Jurkat, Clone E6-1 (cell line): ENCODE measurements at regions not wholly inside any gene's neighbourhood (a gene's known extent, or its start where the extent isn't known, plus 50 kb on each side); places are given as distances from the start of the nearest gene placed in this dataset.
A peak's percentile ranks its signal among the peaks of the same experiment; 100 is the strongest.

ENCODE experiments used
- DNase-seq: peaks from one replicate; pipeline ENCODE4 v3.0.0-alpha.2; 2011; ENCODE audit warnings: low read depth, low spot score
- H3K4me3 ChIP-seq: 2 replicates; pipeline ENCODE4 v1.5.1; 2011; ENCODE audit warnings: mild to moderate bottlenecking, low read length, control low read depth, moderate library complexity

DNA sequence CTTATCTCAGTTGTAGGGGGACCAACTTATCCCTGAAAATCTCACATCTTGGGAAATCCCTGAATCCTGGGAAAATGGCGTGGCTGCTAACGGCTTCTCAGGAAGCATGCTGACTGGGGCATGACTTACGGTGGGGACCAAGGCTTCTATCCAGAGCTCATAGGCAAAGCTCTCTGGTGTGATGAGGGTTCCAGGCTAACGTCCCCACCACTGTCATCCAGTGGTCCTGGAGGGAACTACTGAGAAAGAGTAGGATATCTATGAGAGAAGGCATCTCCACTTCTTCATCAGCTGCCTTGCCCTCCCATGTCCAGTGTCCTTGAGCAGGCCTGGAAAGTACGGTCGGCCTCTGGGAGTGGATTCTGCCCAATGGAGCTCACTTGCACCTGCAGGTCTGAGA lies 210.4 kb upstream of the B3GAT1 start:
- no peak overlapping the region for H3K4me3 ChIP-seq
- DNase-seq = no peak

DNA sequence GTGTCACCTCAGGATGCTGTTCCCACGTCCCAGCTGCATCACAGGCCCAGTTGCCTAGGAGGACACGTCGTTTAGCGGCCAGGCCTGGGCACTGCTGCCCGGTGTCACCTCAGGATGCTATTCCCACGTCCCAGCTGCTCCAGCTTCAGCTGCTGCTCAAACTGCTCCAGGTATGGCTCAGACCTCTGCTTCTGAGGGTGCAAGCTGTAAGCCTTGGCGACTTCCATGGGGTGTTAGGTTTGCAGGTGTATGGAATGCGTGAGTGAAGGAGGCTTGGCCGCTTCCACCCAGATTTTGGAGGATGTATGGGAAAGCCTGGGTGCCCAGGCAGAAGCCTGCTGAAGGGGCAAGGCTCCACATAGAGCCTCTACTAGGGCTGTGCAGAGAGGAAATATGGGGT lies 205.3 kb upstream of the B3GAT1 start:
- no peak overlapping the region for H3K4me3 ChIP-seq

DNA sequence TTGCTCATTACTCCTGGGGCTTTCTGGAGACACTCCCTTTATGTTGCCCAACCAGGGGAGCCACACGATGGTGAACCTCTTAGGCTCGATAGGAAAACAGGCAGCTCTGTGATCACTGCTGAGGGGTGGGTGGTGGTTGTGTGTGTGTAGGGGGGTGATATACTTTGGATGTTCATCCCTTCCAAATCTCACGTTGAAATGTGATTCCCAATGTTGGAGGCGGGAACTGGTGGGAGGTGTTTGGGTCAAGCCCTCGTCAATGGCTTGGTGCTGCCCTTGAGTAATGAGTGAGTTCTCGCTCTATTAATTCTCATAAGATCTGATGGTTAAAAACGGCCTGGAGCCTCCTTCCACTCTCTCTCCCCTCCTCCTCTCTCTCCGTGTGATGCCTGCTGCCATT lies 204.0 kb upstream of the B3GAT1 start:
- no peak overlapping the region for H3K4me3 ChIP-seq
- DNase-seq = no peak

More for the DNA sequence above, 205.3 kb upstream of the B3GAT1 start:
- DNase-seq = no peak

DNA sequence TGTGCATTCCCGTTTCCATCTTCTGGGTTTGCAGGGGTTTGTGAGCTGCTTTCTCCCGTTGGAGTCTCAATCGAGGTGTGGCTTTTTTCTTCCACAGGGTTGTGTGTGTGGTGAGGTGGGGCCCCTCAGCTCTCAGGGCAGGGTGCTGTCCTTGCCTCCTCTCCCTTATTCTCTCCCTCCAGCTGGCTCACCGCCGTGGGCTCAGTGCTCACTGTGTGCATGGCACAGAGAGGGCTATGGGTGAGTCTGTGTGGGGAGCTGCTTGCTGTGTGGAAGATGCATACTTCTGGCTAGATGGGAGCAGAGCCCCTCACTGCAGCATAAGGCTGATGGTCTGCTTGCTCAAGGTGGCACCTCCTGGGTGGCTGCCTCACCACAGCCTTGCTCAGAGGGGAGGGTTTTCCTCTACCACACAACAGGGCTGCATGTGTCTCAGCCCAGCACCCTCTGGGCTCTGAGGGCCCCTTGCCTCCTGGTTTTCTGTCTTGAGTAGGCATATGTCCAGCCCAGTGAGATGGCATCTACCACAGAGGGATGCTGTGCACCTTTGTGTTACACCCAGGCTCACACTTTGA lies 203.1 kb upstream of the B3GAT1 start:
- no peak for DNase-seq
- H3K4me3 ChIP-seq = no peak overlapping the region

DNA sequence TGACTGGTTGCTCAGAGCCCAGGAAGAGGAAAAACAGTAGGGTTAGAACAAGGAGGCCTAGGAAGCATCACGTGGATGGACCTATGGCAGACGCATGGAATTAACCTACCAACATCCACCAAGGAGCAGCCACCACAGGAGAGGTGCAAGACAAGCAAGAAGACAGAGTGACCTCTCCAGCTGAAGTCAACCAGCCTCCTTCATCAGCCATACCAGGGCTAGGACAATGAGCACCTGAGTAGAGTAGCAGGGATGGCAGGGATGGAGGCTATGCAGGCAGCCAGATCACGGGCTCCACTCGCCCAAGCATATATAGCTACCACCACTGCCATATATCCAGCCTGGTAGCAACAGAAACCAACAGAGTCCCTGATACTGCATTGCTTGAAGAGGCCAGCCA lies 202.1 kb upstream of the B3GAT1 start:
- no peak for DNase-seq
- H3K4me3 ChIP-seq = no peak overlapping the region

DNA sequence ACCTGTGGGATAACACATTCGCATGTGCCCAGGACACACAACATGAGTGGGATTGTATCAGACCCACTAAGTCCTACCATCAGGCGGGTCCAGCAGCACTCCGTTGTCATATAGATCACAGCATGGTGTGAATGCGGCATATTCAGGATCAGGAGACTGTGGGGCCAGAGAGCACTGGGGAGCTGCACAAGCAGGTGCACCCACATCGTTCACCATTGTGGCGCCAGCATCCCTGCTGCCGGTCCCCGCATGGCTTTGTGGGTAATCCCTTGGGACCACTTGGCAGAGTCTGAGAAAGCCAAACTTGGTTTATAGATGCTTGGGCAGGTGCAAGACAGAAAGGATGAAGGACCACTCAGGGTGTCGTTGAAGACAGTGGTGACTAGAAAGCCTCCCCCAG lies 201.6 kb upstream of the B3GAT1 start:
- no peak for DNase-seq
- H3K4me3 ChIP-seq = no peak overlapping the region

DNA sequence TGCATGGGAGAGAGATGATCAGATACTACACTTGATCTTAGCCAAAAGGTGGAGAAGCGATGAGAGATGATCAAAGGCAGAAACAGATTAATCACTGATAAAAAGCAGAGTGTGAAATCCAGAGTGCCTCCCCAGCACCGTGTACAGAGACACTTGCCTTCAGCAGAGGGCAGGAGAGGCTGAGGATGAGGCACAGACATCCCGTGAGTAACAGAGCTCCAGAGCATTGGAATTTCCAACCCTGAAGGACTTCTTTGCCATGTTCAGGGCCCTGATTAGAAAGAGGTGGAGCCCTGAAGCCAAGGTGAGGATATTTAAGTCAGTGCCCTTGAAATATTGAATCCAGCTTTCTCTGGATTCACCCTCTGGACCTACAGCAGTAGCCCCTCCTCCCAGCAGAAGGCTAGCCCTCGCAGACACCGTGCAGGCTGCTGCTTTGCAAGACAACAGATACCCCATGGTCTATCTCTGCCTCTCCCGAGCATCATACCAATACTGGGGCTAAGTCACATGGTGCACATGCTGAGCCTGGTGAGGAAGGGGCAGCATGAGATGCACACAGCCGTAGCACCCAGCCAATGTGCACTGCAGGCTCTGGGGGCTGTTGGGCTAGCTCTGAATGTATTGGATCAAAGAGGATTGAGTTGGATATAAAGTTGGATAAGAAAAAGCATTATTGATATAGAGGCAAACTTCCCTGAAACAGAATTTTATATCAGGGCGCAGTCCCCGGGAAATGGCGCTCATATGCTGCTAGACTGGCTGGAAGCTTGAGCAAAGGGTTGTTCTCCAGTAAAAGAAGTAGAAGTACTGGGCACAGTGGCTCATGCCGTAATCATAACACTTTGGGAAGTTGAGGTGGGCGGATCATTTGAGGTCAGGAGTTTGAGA lies 200.3 kb upstream of the B3GAT1 start:
- H3K4me3 ChIP-seq = no peak overlapping the region

DNA sequence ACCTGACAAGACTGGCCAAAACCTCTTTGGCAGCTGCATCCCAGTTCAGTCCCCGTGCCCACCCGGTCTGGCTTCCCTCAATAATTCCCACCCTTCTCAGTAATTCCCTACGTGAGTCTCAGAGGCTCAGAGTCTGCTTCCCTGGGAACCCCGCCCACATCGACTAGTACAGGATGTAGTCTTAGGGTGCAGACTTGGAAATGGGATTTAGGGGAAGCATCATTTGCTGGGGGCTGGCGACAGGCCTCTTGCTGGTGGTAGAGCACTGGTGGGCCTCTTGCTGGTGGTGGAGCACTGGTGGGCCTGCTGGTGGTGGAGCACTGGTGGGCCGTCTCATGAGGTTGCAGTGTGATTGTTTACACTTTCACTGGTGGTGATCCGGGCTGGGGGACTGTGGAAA lies 199.5 kb upstream of the B3GAT1 start:
- no peak for DNase-seq

More for the DNA sequence above, 200.3 kb upstream of the B3GAT1 start:
- no peak for DNase-seq

DNA sequence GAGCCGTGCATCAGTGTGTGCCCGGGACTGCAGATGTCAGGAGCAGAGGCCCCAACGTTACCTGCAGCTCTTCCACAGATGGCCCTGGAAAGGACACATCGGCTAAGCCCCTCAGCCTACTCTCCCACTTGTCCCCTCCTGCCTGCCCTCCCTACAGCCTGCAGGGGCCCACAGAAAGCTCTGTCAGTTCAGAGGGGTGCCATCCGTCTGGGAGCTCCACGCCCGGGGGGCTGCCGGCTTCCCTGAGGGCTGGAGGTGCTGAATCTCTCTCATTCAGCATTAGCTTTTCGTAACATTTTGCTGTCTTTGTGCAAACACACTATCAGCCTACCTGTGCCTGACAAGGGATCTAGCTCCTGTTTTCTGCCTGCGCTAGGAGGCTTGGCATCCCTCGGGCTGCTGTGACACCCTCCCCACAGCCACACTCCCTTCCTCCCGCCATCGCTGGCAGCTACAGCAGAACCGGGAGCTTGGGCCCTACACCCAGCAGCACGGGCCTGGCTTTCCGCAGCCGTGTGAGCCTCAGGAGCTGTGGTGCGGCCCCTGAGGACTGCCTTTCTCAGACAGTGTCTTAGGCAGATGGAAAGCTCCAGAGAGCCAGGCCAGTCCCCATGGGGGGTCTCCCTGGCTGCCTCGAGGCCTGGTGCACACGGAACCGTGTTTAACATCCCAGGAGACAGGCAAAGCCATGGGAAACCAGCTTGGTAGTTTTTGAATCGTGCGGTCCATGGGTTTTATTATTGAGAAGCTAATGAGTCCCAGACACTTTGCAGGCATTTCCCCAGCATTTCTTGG lies 198.3 kb upstream of the B3GAT1 start:
- no peak overlapping the region for H3K4me3 ChIP-seq
- no peak for DNase-seq

More for the DNA sequence above, 199.5 kb upstream of the B3GAT1 start:
- no peak overlapping the region for H3K4me3 ChIP-seq

DNA sequence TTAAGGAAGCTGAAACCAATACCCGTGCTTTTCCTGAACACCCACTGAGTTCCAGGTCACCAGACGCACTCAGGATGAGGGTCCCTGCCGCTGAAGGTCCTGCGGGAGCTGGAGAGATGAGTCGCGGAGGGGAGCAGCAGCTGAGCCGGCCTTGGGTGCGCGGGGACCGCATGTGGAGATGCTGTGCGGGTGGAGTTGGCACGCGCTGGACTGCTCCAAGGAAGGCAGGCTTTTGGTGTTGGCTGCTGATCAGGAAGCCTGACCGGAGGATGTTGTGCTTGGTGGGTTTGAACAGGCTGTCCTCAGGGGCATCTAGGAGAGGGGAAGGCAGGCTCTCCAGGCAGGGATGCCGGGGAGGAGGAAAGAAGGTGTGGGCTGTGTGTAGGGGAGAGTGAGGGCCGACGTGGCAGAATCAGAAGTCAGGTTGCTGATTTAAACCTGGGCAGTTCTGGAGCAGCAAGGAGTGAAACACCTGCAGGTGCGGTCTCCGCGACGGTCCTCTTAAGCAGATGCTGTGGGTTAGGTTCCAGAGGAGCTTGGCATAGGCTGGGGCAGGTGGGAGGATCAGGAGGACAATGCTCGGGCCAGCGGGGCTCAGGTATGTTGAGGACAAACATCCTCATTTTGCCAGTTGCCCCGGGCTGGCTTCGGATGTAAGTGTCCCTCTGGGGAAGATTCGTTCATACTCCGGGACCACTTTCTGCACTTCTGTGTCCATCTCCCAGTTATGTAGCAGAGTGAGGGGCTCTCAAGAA lies 197.5 kb upstream of the B3GAT1 start:
- DNase-seq = no peak

DNA sequence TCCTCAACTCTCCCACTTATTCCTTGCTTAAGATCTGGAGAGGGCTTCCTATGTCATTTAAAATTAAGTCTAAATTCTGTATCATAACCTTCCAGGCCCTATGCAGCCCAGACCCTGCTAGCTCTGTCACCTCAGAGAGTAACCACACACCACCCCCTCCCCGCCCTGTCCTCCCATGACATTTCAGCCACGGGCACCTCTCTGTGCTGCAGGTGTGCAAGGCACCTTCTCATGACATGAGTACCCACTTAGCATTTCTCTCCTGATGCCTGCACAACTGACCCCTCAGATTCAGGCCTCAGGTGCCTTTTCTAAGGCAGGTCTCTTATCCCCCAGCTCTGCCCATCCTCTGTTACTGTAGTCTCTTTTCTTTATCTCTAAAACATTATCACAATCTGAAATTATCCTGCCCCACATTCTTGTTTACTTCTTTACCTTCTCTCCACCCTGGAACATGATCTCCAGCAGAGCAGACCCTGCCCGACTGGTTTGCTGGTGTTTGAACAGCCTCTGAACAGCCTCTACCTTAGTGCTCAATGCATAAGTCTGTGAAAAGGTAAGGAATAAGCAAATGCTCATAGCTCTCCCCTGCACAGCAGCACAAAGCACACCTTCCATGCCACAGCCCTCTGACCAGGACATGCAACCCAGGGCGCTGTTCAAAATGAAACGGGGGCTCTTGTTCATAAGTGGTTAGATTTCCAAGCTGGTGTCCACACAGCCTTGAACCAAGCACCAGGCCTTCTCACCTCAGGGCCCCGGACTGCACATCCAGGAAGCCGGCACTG lies 196.1 kb upstream of the B3GAT1 start:
- H3K4me3 ChIP-seq = no peak overlapping the region
- DNase-seq = no peak

More for the DNA sequence above, 197.5 kb upstream of the B3GAT1 start:
- no peak overlapping the region for H3K4me3 ChIP-seq

DNA sequence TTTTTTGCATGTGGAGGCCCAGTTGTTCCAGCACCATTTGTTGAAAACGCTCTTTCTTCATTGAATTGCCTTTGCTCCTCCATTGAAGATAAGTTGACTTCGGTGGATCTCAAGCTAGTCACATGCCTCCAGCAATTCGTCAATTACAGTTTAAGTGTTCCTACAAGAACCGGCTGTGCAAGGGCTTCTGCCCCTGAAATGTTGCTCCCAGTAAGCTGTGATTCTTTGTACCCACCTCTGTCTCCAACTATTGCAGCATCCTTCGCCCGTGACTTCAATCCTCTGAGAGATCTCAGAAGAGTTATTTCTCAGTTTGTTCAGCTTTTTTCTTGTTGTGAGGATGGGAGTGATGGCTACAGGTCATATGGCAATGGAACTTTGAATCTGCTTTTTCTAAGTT lies 194.2 kb upstream of the B3GAT1 start:
- no peak overlapping the region for H3K4me3 ChIP-seq
- DNase-seq = no peak

DNA sequence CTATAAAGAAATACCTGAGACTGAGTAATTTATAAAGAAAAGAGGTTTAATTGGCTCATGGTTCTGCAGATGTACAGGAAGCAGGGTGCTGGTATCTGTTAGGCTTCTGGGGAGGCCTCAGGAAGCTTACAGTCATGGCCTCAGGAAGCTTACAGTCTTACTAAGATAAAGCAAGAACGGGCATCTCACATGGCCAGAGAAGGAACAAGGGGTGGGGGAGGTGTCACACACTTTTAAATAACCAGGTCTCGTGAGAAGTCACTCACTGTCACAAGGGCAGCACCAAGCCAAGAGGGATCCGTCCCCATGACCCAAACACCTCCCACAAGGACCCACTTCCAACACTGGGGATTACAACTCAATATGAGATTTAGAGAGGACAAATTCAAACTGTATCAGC lies 192.8 kb upstream of the B3GAT1 start:
- H3K4me3 ChIP-seq = no peak overlapping the region
- no peak for DNase-seq

DNA sequence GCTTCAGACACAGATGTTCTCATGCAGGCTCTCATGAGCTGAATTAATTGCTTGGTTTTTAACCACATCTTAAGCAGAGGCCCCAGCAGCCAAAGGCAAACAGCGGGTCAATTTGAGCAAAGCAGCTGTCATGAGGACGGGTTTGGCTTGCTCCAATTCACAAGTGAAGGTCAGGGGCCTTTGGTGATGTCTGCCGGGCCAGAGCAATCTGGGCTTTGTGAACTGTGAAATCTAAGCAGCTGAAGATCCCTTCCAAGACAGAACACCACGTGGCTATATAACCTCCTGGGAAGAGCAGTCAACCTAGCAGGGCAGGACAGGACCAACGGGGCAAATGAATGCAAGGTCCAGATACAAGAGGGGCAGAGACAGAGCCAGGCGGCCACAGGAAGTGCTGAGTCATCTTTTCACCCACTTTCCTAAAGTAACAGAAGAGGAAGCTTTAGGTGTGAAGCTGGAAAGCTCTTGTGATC lies 187.3 kb upstream of the B3GAT1 start:
- H3K4me3 ChIP-seq = no peak overlapping the region; the same call in none of the 2 replicates
- DNase-seq = peak; percentile 73

DNA sequence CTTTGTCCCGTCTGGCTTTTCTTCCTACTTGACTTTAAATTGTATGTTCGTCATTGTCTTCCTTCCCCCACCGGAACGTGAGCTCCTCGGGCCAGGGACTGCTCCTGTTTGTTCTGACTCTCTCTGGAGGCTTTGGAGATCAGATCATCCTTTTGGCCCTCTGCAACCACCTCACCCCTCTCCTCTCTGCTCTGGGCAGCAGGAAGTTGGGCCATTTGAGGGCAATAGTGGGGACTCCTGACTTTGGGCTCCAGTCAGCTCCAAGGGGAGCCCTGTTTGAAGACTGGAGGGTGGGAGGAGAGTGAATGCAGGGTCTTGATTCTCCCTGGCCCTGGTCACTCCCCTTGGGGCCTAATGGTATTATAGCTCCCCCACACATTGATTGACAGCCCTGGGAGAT lies 186.3 kb upstream of the B3GAT1 start:
- DNase-seq = no peak
- H3K4me3 ChIP-seq = no peak overlapping the region

DNA sequence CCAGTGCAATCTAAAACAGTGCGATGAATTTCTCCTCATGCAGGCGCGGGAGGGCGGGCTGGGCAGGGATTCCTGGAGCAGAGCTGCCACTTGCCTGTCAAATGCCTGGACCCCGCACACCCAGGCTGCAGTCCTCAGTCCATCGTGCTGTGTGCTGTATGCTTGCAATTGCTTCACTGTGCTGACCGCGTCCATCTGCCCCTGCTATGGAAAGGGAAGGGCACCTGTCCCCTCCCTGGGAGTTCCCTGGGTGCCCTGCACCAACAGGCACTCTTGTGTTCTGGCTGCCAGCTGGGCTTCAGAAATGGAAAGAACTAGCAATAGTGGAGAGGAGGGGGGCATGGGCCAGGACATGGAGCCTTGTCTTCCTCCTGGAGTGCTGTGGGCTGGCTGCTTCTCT lies 185.4 kb upstream of the B3GAT1 start:
- no peak overlapping the region for H3K4me3 ChIP-seq
- no peak for DNase-seq

DNA sequence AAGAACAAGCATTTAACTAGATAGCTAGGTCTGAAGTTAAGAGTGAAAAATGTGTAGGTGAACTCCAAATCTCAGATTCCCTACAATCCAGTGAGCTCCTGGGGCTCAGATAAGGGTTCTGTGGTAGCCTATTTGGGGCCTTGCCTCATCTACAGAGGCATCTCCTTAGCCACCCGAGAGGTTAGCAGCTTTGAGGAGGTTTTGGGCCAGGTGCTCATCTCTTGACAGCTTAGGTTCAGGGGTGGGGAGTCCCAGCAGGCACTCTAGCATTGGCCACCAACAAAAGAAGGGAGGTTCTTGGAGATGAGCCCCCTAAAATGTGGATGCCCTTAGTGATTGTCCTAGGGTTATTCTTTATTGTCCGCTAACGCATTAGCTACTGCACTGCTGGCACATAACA lies 184.4 kb upstream of the B3GAT1 start:
- no peak overlapping the region for H3K4me3 ChIP-seq
- DNase-seq = no peak

DNA sequence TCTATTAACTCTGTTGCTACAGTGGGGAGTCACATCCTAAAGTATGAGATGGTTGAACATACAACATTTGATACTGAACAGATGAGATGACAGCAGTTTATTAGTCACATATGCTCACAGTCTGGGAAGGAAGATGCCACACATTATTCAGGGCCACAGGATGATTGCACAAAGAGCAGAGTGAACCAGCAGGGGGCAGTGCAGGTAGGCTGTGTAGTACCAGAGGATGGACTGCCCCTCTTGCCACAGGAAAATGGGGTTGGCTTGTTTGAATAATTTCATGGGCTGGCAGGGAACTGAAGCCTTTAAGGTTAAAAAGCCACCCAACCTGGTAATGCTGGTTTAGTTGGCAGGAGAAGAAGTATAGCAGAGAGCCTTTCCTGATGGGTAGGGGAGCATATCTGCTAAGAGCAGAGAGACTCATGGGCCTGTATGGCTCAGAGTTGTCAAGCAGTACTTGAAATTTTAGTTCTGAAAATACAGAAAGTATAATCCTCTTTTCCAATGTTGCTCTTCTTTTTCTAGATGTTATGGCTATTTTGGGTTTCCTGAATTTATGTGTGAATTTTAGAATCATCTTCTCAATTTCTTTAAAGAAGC lies 180.4 kb upstream of the B3GAT1 start:
- DNase-seq = peak; percentile 85
- no peak overlapping the region for H3K4me3 ChIP-seq
